BE2C (cell line): ENCODE measurements at regions not wholly inside any gene's neighbourhood (a gene's known extent, or its start where the extent isn't known, plus 50 kb on each side); places are given as distances from the start of the nearest gene placed in this dataset.

Experiments
- DNase-seq: peaks from one replicate; pipeline ENCODE4 v3.0.0-alpha.2; 2020
- H3K27me3 ChIP-seq: fragments of 250-450 bp; sonication (Bioruptor Pico); 2 replicates; pipeline ENCODE4 v1.5.1; 2020; ENCODE audit warnings: mild to moderate bottlenecking
- H3K36me3 ChIP-seq: fragments of 250-450 bp; sonication (Bioruptor Pico); 2 replicates; pipeline ENCODE4 v1.5.1; 2020; ENCODE audit warnings: mild to moderate bottlenecking
- H3K4me1 ChIP-seq: fragments of 250-450 bp; sonication (Bioruptor Pico); 2 replicates; pipeline ENCODE4 v1.5.1; 2020
- H3K4me3 ChIP-seq: 2 replicates; pipeline ENCODE4 v1.5.1; 2011; ENCODE audit warnings: low read depth, low read length
- H3K9me3 ChIP-seq: fragments of 250-450 bp; sonication (Bioruptor Pico); 2 replicates; pipeline ENCODE4 v1.5.1; 2020
- CTCF ChIP-seq: IDR thresholded peaks from 2 replicates; pipeline ENCODE4 v1.5.1; 2012; ENCODE audit warnings: mild to moderate bottlenecking, low read depth, low read length

- H3K4me3 ChIP-seq = no peak overlapping the region
- no peak for DNase-seq
- TF ChIP-seq CTCF = no peak
Measured at GRCh38 chr7:50178166-50178565, 85.1 kb upstream of the ZPBP start.

GRCh38 chr7:50174948-50175347 is 81.9 kb upstream of the ZPBP start:
- no peaks in the 10 kb centered on the region for H3K9me3 ChIP-seq
- H3K27me3 ChIP-seq = peaks cover 13% of the 10 kb centered on the region
- no peak for TF ChIP-seq CTCF
- no peak overlapping the region for H3K4me3 ChIP-seq
- no peak for DNase-seq
- H3K36me3 ChIP-seq = no peaks in the 10 kb centered on the region
- no peaks in the 10 kb centered on the region for H3K4me1 ChIP-seq

More at GRCh38 chr7:50178166-50178565, 85.1 kb upstream of the ZPBP start:
- Histone ChIP-seq H3K9me3 (no peaks in the 10 kb centered on the region), H3K4me1 (no peaks in the 10 kb centered on the region), H3K27me3 (peaks cover 16% of the 10 kb centered on the region), H3K36me3 (no peaks in the 10 kb centered on the region)

- Histone ChIP-seq H3K4me1 (no peaks in the 10 kb centered on the region), H3K9me3 (no peaks in the 10 kb centered on the region), H3K4me3 (no peak overlapping the region), H3K36me3 (no peaks in the 10 kb centered on the region), H3K27me3 (no peaks in the 10 kb centered on the region)
- DNase-seq = no peak
- no peak for TF ChIP-seq CTCF
Measured at GRCh38 chr7:50166997-50167965, 74.2 kb upstream of the ZPBP start.

GRCh38 chr7:50164559-50165170 is 71.6 kb upstream of the ZPBP start:
- no peak overlapping the region for H3K4me3 ChIP-seq
- H3K9me3 ChIP-seq = no peaks in the 10 kb centered on the region
- TF ChIP-seq CTCF = no peak
- no peak for DNase-seq
- H3K36me3 ChIP-seq = no peaks in the 10 kb centered on the region
- no peaks in the 10 kb centered on the region for H3K4me1 ChIP-seq
- no peaks in the 10 kb centered on the region for H3K27me3 ChIP-seq

- DNase-seq = no peak
- H3K27me3 ChIP-seq = no peaks in the 10 kb centered on the region
- H3K4me3 ChIP-seq = no peak overlapping the region
- no peaks in the 10 kb centered on the region for H3K36me3 ChIP-seq
- H3K4me1 ChIP-seq = no peaks in the 10 kb centered on the region
- H3K9me3 ChIP-seq = no peaks in the 10 kb centered on the region
- TF ChIP-seq CTCF = no peak
Measured at GRCh38 chr7:50160206-50160605, 67.2 kb upstream of the ZPBP start.

GRCh38 chr7:50159154-50159553 is 66.1 kb upstream of the ZPBP start:
- Histone ChIP-seq H3K4me1 (no peaks in the 10 kb centered on the region), H3K9me3 (no peaks in the 10 kb centered on the region), H3K36me3 (no peaks in the 10 kb centered on the region), H3K27me3 (no peaks in the 10 kb centered on the region), H3K4me3 (no peak overlapping the region)
- TF ChIP-seq CTCF = no peak
- no peak for DNase-seq
